ENCODE measurements at regions not wholly inside any gene's neighbourhood (a gene's known extent, or its start where the extent isn't known, plus 50 kb on each side); places are given as distances from the start of the nearest gene placed in this dataset.

GRCh38 chr10:111281516-111281915 is 204.7 kb downstream of the ADRA2A start:
- TF ChIP-seq POLR2A (IDR thresholded peaks at IDR 0.05) (no peak), CTCF (IDR thresholded peaks at IDR 0.05) (no peak)
- intact Hi-C loops (cut with DNase I; ENCODE audit: low total_unique reads), result no loop called here
- DNase-seq (ENCODE audit: low spot score in 2 of 2), result no peak
- 11 to 13% methylated on average over 4 of the region's 4 CpGs for WGBS, 2 donors
- no peak overlapping the region for H3K4me3 ChIP-seq (ENCODE audit: low read depth, poor library complexity, severe bottlenecking)

GRCh38 chr10:111289461-111289860 is 212.6 kb downstream of the ADRA2A start:
- TF ChIP-seq CTCF (IDR thresholded peaks at IDR 0.05) (no peak), POLR2A (IDR thresholded peaks at IDR 0.05) (no peak)
- intact Hi-C loops (cut with DNase I; ENCODE audit: low total_unique reads), result no loop called here
- WGBS, 2 donors, result 37 to 42% methylated on average over 5 of the region's 5 CpGs
- no peak overlapping the region for H3K4me3 ChIP-seq (ENCODE audit: low read depth, poor library complexity, severe bottlenecking)
- DNase-seq (ENCODE audit: low spot score in 2 of 2), result no peak

- TF ChIP-seq CTCF (IDR thresholded peaks at IDR 0.05), result no peak
- no peak for TF ChIP-seq POLR2A (IDR thresholded peaks at IDR 0.05)
- H3K4me3 ChIP-seq (ENCODE audit: low read depth, poor library complexity, severe bottlenecking), result no peak overlapping the region
- intact Hi-C loops (cut with DNase I; ENCODE audit: low total_unique reads), result no loop called here
- no peak for DNase-seq (ENCODE audit: low spot score in 2 of 2)
- WGBS, 2 donors, result 81 to 86% methylated on average over 3 of the region's 3 CpGs
Measured at GRCh38 chr10:111290649-111291048, 213.8 kb downstream of the ADRA2A start.

- DNase-seq (ENCODE audit: low spot score in 2 of 2), result no peak
- H3K4me3 ChIP-seq (ENCODE audit: low read depth, poor library complexity, severe bottlenecking), result no peak overlapping the region
- 67 to 71% methylated on average over 1 of the region's 1 CpG for WGBS, 2 donors
- intact Hi-C loops (cut with DNase I; ENCODE audit: low total_unique reads), result no loop called here
- TF ChIP-seq CTCF (IDR thresholded peaks at IDR 0.05), result no peak
- TF ChIP-seq POLR2A (IDR thresholded peaks at IDR 0.05), result no peak
Measured at GRCh38 chr10:111295788-111296187, 219.0 kb downstream of the ADRA2A start.

GRCh38 chr10:111297351-111297848 is 220.6 kb downstream of the ADRA2A start:
- intact Hi-C loops (cut with DNase I; ENCODE audit: low total_unique reads), result no loop called here
- DNase-seq (ENCODE audit: low spot score in 2 of 2), result no peak
- no peak overlapping the region for H3K4me3 ChIP-seq (ENCODE audit: low read depth, poor library complexity, severe bottlenecking)
- no peak for TF ChIP-seq CTCF (IDR thresholded peaks at IDR 0.05)
- WGBS, 2 donors, result 75 to 84% methylated on average over 6 of the region's 6 CpGs

- H3K4me3 ChIP-seq (ENCODE audit: low read depth, poor library complexity, severe bottlenecking), result no peak overlapping the region
- 37 to 45% methylated on average over 4 of the region's 4 CpGs for WGBS, 2 donors
- intact Hi-C loops (cut with DNase I; ENCODE audit: low total_unique reads), result no loop called here
- DNase-seq (ENCODE audit: low spot score in 2 of 2), result no peak
- no peak for TF ChIP-seq POLR2A (IDR thresholded peaks at IDR 0.05)
- no peak for TF ChIP-seq CTCF (IDR thresholded peaks at IDR 0.05)
Measured at GRCh38 chr10:111298031-111298430, 221.2 kb downstream of the ADRA2A start.

Measured in lower leg skin (tissue), 4 donors.